ENCODE measurements at regions not wholly inside any gene's neighbourhood (a gene's known extent, or its start where the extent isn't known, plus 50 kb on each side); places are given as distances from the start of the nearest gene placed in this dataset.

DNA sequence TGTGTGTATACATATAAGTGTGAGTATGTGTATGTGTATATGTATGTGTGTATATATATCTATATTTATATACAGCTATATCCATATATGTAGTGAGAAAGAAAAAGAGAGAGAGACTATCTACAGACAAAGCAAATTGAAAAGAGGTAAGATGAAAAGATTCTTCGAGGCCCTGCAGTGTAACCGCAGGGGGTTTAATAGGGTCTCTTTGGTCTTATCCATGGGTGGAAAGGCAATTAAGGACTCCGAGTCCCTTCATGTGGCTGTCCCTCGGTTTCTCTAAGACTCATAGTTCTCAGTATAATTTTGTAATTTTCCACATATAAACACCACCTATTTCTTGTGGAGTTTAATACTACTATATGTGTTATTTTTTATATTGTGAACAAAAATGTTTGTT is 50.6 kb upstream of the JAZF1 start:
- Histone ChIP-seq H3K4me3 (ENCODE audit: low read depth in 2 of 2, low read length in 2 of 2) (no peak overlapping the region), H3K9me3 (ENCODE audit: control insufficient read depth, insufficient read depth, low read depth, low read length) (no peaks in the 10 kb centered on the region), H3K36me3 (ENCODE audit: control insufficient read depth, insufficient read depth, low read length) (no peaks in the 10 kb centered on the region), H3K27me3 (ENCODE audit: control insufficient read depth, insufficient read depth, low read length) (peaks cover 7% of the 10 kb centered on the region; the same call in 1 of the 2 replicates), H3K27ac (ENCODE audit: low read length) (no peak overlapping the region), H3K4me1 (ENCODE audit: control insufficient read depth, insufficient read depth, low read length) (no peaks in the 10 kb centered on the region)
- no peak for DNase-seq (ENCODE audit: low read depth, low spot score)
- ChIA-PET CTCF (no interaction called here), POLR2A (no interaction called here)
- intact Hi-C loops (cut with micrococcal nuclease; ENCODE audit: unreplicated experiment) (no loop called here), in situ Hi-C loops (cut with HindIII; ENCODE audit: low pct_unique_long_range_greater_than_20kb, low sequenced_read_pairs) (no loop called here)
- ATAC-seq = no peak
- BruUV-seq (replicated peaks) = no TSS peak
- no peak for TF ChIP-seq SIN3A (IDR thresholded peaks at IDR 0.05; ENCODE audit: borderline replicate concordance, insufficient read depth, low read depth, low read length)
- TF ChIP-seq, protein P1, sequence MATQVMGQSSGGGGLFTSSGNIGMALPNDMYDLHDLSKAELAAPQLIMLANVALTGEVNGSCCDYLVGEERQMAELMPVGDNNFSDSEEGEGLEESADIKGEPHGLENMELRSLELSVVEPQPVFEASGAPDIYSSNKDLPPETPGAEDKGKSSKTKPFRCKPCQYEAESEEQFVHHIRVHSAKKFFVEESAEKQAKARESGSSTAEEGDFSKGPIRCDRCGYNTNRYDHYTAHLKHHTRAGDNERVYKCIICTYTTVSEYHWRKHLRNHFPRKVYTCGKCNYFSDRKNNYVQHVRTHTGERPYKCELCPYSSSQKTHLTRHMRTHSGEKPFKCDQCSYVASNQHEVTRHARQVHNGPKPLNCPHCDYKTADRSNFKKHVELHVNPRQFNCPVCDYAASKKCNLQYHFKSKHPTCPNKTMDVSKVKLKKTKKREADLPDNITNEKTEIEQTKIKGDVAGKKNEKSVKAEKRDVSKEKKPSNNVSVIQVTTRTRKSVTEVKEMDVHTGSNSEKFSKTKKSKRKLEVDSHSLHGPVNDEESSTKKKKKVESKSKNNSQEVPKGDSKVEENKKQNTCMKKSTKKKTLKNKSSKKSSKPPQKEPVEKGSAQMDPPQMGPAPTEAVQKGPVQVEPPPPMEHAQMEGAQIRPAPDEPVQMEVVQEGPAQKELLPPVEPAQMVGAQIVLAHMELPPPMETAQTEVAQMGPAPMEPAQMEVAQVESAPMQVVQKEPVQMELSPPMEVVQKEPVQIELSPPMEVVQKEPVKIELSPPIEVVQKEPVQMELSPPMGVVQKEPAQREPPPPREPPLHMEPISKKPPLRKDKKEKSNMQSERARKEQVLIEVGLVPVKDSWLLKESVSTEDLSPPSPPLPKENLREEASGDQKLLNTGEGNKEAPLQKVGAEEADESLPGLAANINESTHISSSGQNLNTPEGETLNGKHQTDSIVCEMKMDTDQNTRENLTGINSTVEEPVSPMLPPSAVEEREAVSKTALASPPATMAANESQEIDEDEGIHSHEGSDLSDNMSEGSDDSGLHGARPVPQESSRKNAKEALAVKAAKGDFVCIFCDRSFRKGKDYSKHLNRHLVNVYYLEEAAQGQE (IDR thresholded peaks at IDR 0.05; ENCODE audit: insufficient read depth in 1 of 2, low read depth in 2 of 2, low read length in 1 of 2) = no peak
- TF ChIP-seq, protein P2, sequence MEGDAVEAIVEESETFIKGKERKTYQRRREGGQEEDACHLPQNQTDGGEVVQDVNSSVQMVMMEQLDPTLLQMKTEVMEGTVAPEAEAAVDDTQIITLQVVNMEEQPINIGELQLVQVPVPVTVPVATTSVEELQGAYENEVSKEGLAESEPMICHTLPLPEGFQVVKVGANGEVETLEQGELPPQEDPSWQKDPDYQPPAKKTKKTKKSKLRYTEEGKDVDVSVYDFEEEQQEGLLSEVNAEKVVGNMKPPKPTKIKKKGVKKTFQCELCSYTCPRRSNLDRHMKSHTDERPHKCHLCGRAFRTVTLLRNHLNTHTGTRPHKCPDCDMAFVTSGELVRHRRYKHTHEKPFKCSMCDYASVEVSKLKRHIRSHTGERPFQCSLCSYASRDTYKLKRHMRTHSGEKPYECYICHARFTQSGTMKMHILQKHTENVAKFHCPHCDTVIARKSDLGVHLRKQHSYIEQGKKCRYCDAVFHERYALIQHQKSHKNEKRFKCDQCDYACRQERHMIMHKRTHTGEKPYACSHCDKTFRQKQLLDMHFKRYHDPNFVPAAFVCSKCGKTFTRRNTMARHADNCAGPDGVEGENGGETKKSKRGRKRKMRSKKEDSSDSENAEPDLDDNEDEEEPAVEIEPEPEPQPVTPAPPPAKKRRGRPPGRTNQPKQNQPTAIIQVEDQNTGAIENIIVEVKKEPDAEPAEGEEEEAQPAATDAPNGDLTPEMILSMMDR (IDR thresholded peaks at IDR 0.05) = no peak

DNA sequence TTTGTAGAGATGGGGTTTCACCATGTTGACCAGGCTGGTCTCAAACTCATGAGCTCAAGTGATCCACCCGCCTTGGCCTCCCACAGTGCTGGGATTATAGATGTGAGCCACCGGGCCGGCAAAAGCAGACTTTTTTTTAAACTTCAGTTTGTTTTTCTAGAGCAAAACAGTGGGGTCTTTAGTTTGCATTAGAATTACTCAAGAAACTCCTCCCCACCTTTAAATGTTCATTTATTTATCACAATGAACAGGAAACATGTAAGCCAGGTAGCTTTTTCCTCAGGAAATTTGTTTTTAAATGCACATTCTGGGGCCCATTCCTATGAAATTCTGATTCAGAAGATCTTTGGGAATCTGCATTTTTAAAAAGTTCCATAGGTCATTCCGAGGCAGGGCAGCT is 56.0 kb upstream of the JAZF1 start:
- intact Hi-C loops (cut with micrococcal nuclease; ENCODE audit: unreplicated experiment) = no loop called here
- Histone ChIP-seq H3K4me3 (ENCODE audit: low read depth in 2 of 2, low read length in 2 of 2) (no peak overlapping the region), H3K27ac (ENCODE audit: low read length) (no peak overlapping the region), H3K27me3 (ENCODE audit: control insufficient read depth, insufficient read depth, low read length) (no peaks in the 10 kb centered on the region), H3K4me1 (ENCODE audit: control insufficient read depth, insufficient read depth, low read length) (no peaks in the 10 kb centered on the region), H3K9me3 (ENCODE audit: control insufficient read depth, insufficient read depth, low read depth, low read length) (no peaks in the 10 kb centered on the region), H3K36me3 (ENCODE audit: control insufficient read depth, insufficient read depth, low read length) (no peaks in the 10 kb centered on the region)
- ChIA-PET CTCF (no interaction called here), POLR2A (no interaction called here)
- ATAC-seq (no peak), DNase-seq (ENCODE audit: low read depth, low spot score) (no peak)
- TF ChIP-seq, protein P1 (IDR thresholded peaks at IDR 0.05; ENCODE audit: insufficient read depth in 1 of 2, low read depth in 2 of 2, low read length in 1 of 2) = no peak
- TF ChIP-seq SIN3A (IDR thresholded peaks at IDR 0.05; ENCODE audit: borderline replicate concordance, insufficient read depth, low read depth, low read length) = no peak
- TF ChIP-seq, protein P2 (IDR thresholded peaks at IDR 0.05) = no peak
- TF ChIP-seq POLR2AphosphoS5 (IDR thresholded peaks at IDR 0.05; ENCODE audit: low read depth, low read length) = no peak
- TF ChIP-seq TCF7L2 (IDR thresholded peaks at IDR 0.05; ENCODE audit: low read depth, low read length) = no peak
- BruUV-seq (replicated peaks) = no TSS peak
- in situ Hi-C loops (cut with HindIII; ENCODE audit: low pct_unique_long_range_greater_than_20kb, low sequenced_read_pairs) = no loop called here

Measured in Panc1 (cell line).